ENCODE measurements at regions not wholly inside any gene's neighbourhood (a gene's known extent, or its start where the extent isn't known, plus 50 kb on each side); places are given as distances from the start of the nearest gene placed in this dataset.

GRCh38 chr7:9280088-9280487 is 846.7 kb downstream of the NXPH1 start:
- TF ChIP-seq, protein P1, sequence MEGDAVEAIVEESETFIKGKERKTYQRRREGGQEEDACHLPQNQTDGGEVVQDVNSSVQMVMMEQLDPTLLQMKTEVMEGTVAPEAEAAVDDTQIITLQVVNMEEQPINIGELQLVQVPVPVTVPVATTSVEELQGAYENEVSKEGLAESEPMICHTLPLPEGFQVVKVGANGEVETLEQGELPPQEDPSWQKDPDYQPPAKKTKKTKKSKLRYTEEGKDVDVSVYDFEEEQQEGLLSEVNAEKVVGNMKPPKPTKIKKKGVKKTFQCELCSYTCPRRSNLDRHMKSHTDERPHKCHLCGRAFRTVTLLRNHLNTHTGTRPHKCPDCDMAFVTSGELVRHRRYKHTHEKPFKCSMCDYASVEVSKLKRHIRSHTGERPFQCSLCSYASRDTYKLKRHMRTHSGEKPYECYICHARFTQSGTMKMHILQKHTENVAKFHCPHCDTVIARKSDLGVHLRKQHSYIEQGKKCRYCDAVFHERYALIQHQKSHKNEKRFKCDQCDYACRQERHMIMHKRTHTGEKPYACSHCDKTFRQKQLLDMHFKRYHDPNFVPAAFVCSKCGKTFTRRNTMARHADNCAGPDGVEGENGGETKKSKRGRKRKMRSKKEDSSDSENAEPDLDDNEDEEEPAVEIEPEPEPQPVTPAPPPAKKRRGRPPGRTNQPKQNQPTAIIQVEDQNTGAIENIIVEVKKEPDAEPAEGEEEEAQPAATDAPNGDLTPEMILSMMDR (IDR thresholded peaks at IDR 0.05; ENCODE audit: low read length): no peak
- no peak for TF ChIP-seq EZH2 (IDR thresholded peaks at IDR 0.05; ENCODE audit: borderline replicate concordance, low read length)

Data from OCI-LY1 (cell line).